Thymus (tissue), 11 donors: ENCODE measurements at regions not wholly inside any gene's neighbourhood (a gene's known extent, or its start where the extent isn't known, plus 50 kb on each side); places are given as distances from the start of the nearest gene placed in this dataset.
A peak's percentile ranks its signal among the peaks of the same experiment; 100 is the strongest.
"Not testable (repeated sequence)": the region's sequence is repeated elsewhere in the genome, so short reads cannot be mapped to it uniquely, and the experiment has no call there.

ENCODE experiments used
- DNase-seq, 9 donors: peaks; one replicate each; pipeline ENCODE4 v3.0.0-alpha.2; 2013; ENCODE audit warnings: low spot score in 9 of 9, low read depth in 6 of 9, missing footprints in 1 of 9
- H3K27ac ChIP-seq, 2 donors: one replicate each; pipeline ENCODE4 v1.5.1; 2013; ENCODE audit warnings: control low read depth in 1 of 2, low read depth in 1 of 2, low read length in 1 of 2, mild to moderate bottlenecking in 1 of 2, moderate library complexity in 1 of 2
- H3K27me3 ChIP-seq, 2 donors: one replicate each; pipeline ENCODE4 v1.5.1; 2013; ENCODE audit warnings: low read length in 1 of 2; ENCODE audit not compliant: control insufficient read depth in 2 of 2, insufficient read depth in 1 of 2
- H3K36me3 ChIP-seq, 2 donors: one replicate each; pipeline ENCODE4 v1.5.1; 2013; ENCODE audit warnings: low read length in 1 of 2, mild to moderate bottlenecking in 1 of 2, moderate library complexity in 1 of 2; ENCODE audit not compliant: control insufficient read depth in 2 of 2, insufficient read depth in 2 of 2
- H3K4me1 ChIP-seq, 2 donors: one replicate each; pipeline ENCODE4 v1.5.1; 2013; ENCODE audit warnings: low read length in 2 of 2; ENCODE audit not compliant: control insufficient read depth in 2 of 2, insufficient read depth in 2 of 2
- H3K4me3 ChIP-seq, 2 donors: one replicate each; pipeline ENCODE4 v1.5.1; 2013; ENCODE audit warnings: low read length in 2 of 2, control low read depth in 1 of 2, mild to moderate bottlenecking in 1 of 2
- H3K9me3 ChIP-seq, 2 donors: one replicate each; pipeline ENCODE4 v1.5.1; 2013; ENCODE audit warnings: low read length in 1 of 2, mild to moderate bottlenecking in 1 of 2; ENCODE audit not compliant: control insufficient read depth in 2 of 2, insufficient read depth in 1 of 2
- WGBS: extraction: QIAGEN DNeasy Blood & Tissue Kit; methylation state at CpG from one replicate; pipeline ENCODE4 v1.1.7; 2013; 5-methylcytosine and 5-hydroxymethylcytosine counted together
- donor health status: healthy.

- DNase-seq, H3K36me3 ChIP-seq, H3K27me3 ChIP-seq, H3K4me3 ChIP-seq, H3K27ac ChIP-seq, H3K9me3 ChIP-seq: not testable (repeated sequence)
- 95% methylated on average over 6 of the region's 6 CpGs for WGBS
- peaks cover 0 to 26% of the 10 kb centered on the region in 2 donors for H3K4me1 ChIP-seq
Measured at GRCh38 chr14:106027759-106028158, 501.4 kb downstream of the TMEM121 start.

DNA sequence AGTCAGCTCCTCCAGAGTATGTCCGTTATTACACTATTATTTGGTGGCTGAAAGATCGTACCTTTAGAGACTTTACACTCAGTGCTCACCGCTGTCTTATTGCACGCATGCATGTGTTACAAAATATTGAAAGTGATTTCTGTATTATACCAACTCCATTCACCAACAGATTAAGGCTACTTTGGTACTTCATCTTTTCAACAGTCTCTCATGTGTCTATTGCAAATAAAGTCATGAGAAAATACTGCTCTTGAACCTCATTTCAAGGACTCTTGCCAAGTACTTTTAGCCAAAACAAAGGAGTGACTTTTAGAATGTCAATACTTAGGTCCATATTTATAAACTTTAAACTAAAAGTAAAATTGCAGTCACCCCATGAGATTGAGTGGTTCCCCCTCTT, 503.6 kb downstream of the TMEM121 start:
- no peak overlapping the region for H3K4me3 ChIP-seq
- H3K36me3 ChIP-seq = no peaks in the 10 kb centered on the region
- H3K4me1 ChIP-seq = peaks cover 0 to 22% of the 10 kb centered on the region in 2 donors
- no peak overlapping the region for H3K27ac ChIP-seq
- H3K27me3 ChIP-seq = no peaks in the 10 kb centered on the region
- no peak for DNase-seq
- 72% methylated on average over 4 of the region's 4 CpGs for WGBS
- no peaks in the 10 kb centered on the region for H3K9me3 ChIP-seq

DNA sequence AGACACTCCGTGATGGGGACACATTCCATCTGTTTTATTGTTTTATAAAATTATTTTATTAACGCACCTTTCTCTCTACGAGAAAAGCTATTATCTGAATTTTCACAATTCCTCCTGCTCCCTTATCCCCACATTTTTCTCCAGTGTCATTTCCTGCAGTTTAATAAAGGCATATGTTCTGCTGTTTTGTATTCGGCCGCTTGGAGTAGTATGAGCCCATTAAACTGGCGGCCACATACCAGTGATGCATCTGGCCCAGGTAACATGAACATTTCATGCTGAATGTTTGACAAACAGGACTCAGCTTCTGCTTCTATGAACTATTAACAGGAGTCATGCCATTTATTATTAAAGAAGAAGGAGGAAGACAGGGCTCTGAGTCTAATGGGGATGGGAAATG, 511.0 kb downstream of the TMEM121 start:
- H3K9me3 ChIP-seq = no peaks in the 10 kb centered on the region
- DNase-seq = no peak
- H3K4me1 ChIP-seq = peaks cover 0 to 15% of the 10 kb centered on the region in 2 donors
- no peak overlapping the region for H3K4me3 ChIP-seq
- no peak overlapping the region for H3K27ac ChIP-seq
- WGBS = 93% methylated on average over 6 of the region's 6 CpGs
- no peaks in the 10 kb centered on the region for H3K36me3 ChIP-seq
- no peaks in the 10 kb centered on the region for H3K27me3 ChIP-seq

DNA sequence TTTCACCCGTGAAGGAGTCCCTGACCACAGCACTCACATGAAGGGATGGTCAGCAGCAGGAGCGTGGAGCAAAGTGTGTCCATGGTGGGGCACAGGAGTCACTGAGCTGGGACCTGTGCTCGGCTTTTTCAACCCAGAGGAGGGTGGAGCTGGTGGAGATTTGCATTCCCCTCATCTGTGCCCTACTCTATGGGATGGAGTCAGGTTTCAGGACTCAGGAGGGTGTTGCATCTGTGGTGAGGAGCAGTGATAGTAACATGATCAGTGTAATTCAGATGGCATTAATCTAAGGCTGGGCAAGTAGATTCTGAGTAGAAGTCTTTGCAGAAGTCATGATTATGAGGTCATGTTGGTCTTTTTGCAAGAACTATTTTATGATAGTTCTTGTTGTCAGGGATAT, 511.9 kb downstream of the TMEM121 start:
- Histone ChIP-seq H3K9me3 (no peaks in the 10 kb centered on the region), H3K27ac (no peak overlapping the region)
- 76% methylated on average over 3 of the region's 3 CpGs for WGBS

DNA sequence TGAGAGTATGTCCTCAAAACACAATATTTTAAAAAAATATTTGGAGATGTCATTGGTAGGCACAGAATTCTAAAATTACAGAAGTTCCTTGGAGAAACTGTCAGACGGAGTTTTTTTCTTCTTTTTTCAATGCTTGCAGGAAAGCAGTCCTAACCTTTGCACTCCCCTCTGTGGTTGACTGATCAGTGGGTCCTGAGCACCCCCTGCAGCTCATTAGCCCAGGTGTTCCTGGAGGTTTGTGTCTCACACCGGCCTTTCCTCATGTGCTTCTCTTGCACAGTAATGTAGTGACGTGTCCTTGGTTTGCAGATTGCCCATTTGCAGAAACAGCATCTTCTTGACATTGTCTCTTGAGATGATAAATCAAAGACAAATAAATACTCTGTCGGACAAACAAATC, 513.0 kb downstream of the TMEM121 start:
- Histone ChIP-seq H3K27me3 (no peaks in the 10 kb centered on the region), H3K9me3 (no peaks in the 10 kb centered on the region), H3K4me1 (peaks cover 0 to 15% of the 10 kb centered on the region in 2 donors), H3K4me3 (no peak overlapping the region), H3K27ac (no peak overlapping the region), H3K36me3 (no peaks in the 10 kb centered on the region)
- 29% methylated on average over 4 of the region's 4 CpGs for WGBS
- peak in 6 of 9 donors; percentile 29 to 78 (median 54) for DNase-seq

More for the DNA sequence above, 511.9 kb downstream of the TMEM121 start:
- no peaks in the 10 kb centered on the region for H3K36me3 ChIP-seq
- no peak overlapping the region for H3K4me3 ChIP-seq
- H3K4me1 ChIP-seq = peaks cover 0 to 15% of the 10 kb centered on the region in 2 donors
- H3K27me3 ChIP-seq = no peaks in the 10 kb centered on the region
- no peak for DNase-seq

DNA sequence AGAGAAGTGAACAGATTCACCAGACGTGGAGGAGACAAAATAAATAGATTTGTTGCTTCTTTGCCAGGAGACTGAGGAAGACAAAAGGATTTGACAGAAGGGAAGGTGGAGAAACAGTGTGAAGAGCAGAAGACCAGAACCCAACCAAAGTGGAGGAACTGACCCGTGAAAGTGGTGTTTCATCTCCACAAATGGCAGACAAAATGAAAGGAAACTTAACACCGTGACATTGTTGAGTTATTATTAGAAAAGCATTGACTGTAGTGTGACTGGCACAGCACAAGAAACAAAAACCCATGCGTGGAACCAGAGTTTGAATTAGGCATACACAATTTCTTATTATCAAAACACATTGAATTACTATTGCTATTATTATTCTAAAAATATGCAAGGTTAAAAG, 518.1 kb downstream of the TMEM121 start:
- Histone ChIP-seq H3K9me3 (peaks cover 0 to 4% of the 10 kb centered on the region in 2 donors), H3K27me3 (no peaks in the 10 kb centered on the region), H3K36me3 (no peaks in the 10 kb centered on the region), H3K4me3 (no peak overlapping the region), H3K27ac (no peak overlapping the region), H3K4me1 (peaks cover 0 to 5% of the 10 kb centered on the region in 2 donors)
- WGBS = 94% methylated on average over 4 of the region's 4 CpGs
- no peak for DNase-seq

DNA sequence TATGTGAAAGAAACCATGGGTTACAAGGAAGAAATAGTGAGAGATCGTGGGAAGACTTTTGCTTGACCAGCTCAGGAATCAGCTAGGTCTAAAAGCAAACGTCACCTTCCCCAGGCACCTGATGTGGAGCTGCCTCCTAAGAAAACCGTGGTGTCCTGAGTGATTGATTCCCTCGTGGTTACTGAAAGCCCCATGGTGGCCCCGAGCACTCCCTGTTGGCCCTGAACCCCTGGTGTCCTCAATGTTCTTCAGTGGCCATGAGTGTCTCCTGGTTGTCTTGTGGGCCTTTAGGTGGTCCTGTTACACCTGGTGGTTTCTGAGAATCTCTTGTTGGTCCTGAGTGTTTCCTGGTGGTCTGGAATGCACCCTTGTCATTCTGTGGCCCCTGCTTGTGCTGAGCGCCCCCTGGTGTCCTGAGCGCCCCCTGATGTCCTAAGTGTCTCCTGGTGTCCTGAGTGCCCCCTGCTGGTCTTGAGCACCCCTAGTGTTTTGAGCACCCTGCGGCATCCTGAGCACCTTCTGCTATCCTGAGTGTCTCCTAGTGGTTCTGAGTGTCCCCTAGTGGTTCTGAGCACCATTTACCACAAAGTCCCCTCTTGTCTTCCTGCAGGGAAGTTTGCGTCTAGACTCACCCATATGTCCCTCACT, 518.7 kb downstream of the TMEM121 start:
- Histone ChIP-seq H3K4me3 (no peak overlapping the region), H3K36me3 (no peaks in the 10 kb centered on the region), H3K4me1 (peaks cover 0 to 4% of the 10 kb centered on the region in 2 donors), H3K27me3 (no peaks in the 10 kb centered on the region), H3K27ac (no peak overlapping the region), H3K9me3 (peaks cover 0 to 4% of the 10 kb centered on the region in 2 donors)
- 80% methylated on average over 9 of the region's 9 CpGs for WGBS
- peak in 8 of 9 donors; percentile 47 to 88 (median 76) for DNase-seq

DNA sequence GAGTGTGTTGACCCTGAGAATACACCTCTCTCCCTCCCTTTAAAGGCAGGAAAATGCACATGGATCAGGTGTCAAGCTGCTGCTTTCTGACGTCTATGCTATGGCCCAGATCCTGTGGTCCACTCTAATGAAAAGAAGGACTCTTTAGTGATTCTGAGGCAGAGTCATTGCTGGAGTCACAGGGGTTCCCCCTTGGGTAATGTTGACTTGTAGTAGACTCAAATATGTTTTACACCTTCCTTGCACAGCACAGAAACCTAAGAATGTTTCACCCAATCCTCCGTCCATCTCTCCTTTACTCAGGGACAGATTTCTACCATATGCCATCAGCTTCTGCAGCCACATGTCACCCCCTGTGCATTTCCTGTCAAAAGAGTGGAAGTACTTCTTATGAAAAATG, 525.4 kb downstream of the TMEM121 start:
- H3K27ac ChIP-seq = no peak overlapping the region
- H3K4me1 ChIP-seq = peaks cover 13 to 27% of the 10 kb centered on the region in 2 donors
- no peak overlapping the region for H3K4me3 ChIP-seq
- 91% methylated on average over 2 of the region's 2 CpGs for WGBS
- peaks cover 0 to 5% of the 10 kb centered on the region in 2 donors for H3K9me3 ChIP-seq
- no peaks in the 10 kb centered on the region for H3K36me3 ChIP-seq
- no peaks in the 10 kb centered on the region for H3K27me3 ChIP-seq
- DNase-seq = no peak

GRCh38 chr14:106055289-106055688, 528.9 kb downstream of the TMEM121 start:
- Histone ChIP-seq H3K9me3 (peaks cover 0 to 5% of the 10 kb centered on the region in 2 donors), H3K4me3 (no peak overlapping the region), H3K27me3 (no peaks in the 10 kb centered on the region), H3K36me3 (no peaks in the 10 kb centered on the region), H3K27ac (peak overlapping the region in 1 of 2 donors; percentile 32), H3K4me1 (peaks cover 18 to 46% of the 10 kb centered on the region in 2 donors)
- peak in 2 of 9 donors; percentile 40 to 70 for DNase-seq
- WGBS = 9% methylated on average over 6 of the region's 6 CpGs
